Neural progenitor cell (in vitro differentiated cells): ENCODE measurements at regions not wholly inside any gene's neighbourhood (a gene's known extent, or its start where the extent isn't known, plus 50 kb on each side); places are given as distances from the start of the nearest gene placed in this dataset.

Source experiments
- DNase-seq: peaks from one replicate; pipeline ENCODE4 v3.0.0-alpha.2; 2016; ENCODE audit warnings: low spot score
- H2AFZ ChIP-seq: fragments of 200-600 bp; sonication (generic); replicated peaks from 2 replicates; pipeline ENCODE4 v1.6.1; 2016; ENCODE audit warnings: antibody characterized with exemption
- H3F3A ChIP-seq: fragments of 200-600 bp; sonication (generic); 2 replicates; pipeline ENCODE4 v1.6.1; 2016; ENCODE audit warnings: antibody characterized with exemption, low read depth
- H3K27ac ChIP-seq: fragments of 200-600 bp; sonication (generic); 2 replicates; pipeline ENCODE4 v1.5.1; 2016; ENCODE audit warnings: mild to moderate bottlenecking
- H3K27me3 ChIP-seq: fragments of 200-600 bp; sonication (generic); 2 replicates; pipeline ENCODE4 v1.6.1; 2016; ENCODE audit warnings: mild to moderate bottlenecking, moderate library complexity
- H3K36me3 ChIP-seq: fragments of 200-600 bp; sonication (generic); 2 replicates; pipeline ENCODE4 v1.5.1; 2016
- H3K4me1 ChIP-seq: fragments of 200-600 bp; sonication (generic); 2 replicates; pipeline ENCODE4 v1.6.1; 2016; ENCODE audit warnings: mixed run types
- H3K4me2 ChIP-seq: fragments of 200-600 bp; sonication (generic); 2 replicates; pipeline ENCODE4 v1.6.1; 2016
- H3K4me3 ChIP-seq: fragments of 200-600 bp; sonication (generic); 2 replicates; pipeline ENCODE4 v1.5.1; 2016
- H3K79me2 ChIP-seq: fragments of 200-600 bp; sonication (generic); 2 replicates; pipeline ENCODE4 v1.6.1; 2016; ENCODE audit warnings: low read depth
- H3K9ac ChIP-seq: fragments of 200-600 bp; sonication (generic); 2 replicates; pipeline ENCODE4 v1.6.1; 2016
- H3K9me3 ChIP-seq: fragments of 200-600 bp; sonication (generic); 2 replicates; pipeline ENCODE4 v1.5.1; 2016; ENCODE audit warnings: low read depth
- H4K20me1 ChIP-seq: fragments of 200-600 bp; sonication (generic); 2 replicates; pipeline ENCODE4 v1.6.1; 2016; ENCODE audit warnings: low read depth
- H3K27ac Mint-ChIP-seq: 3 replicates; pipeline ENCODE4 v1.8.0; 2021; ENCODE audit warnings: mixed read lengths
- H3K27me3 Mint-ChIP-seq: 2 replicates; pipeline ENCODE4 v1.8.0; 2022; ENCODE audit warnings: low read depth, mild to moderate bottlenecking, inconsistent platforms, moderate library complexity, mixed read lengths; ENCODE audit not compliant: insufficient read depth
- H3K36me3 Mint-ChIP-seq: 3 replicates; pipeline ENCODE4 v1.8.0; 2021; ENCODE audit warnings: mixed read lengths
- H3K4me1 Mint-ChIP-seq: 3 replicates; pipeline ENCODE4 v1.8.0; 2021; ENCODE audit warnings: mixed read lengths
- H3K4me3 Mint-ChIP-seq: 3 replicates; pipeline ENCODE4 v1.8.0; 2021; ENCODE audit warnings: mild to moderate bottlenecking, moderate library complexity, mixed read lengths
- H3K9me3 Mint-ChIP-seq: 3 replicates; pipeline ENCODE4 v1.8.0; 2020; ENCODE audit warnings: mixed read lengths
- EZH2 ChIP-seq: fragments of 200-600 bp; sonication (generic); IDR thresholded peaks from 2 replicates; pipeline ENCODE4 v1.6.1; 2017; ENCODE audit warnings: antibody characterized with exemption, mild to moderate bottlenecking, moderate library complexity
- EZH2phosphoT487 ChIP-seq: fragments of 200-600 bp; sonication (generic); IDR thresholded peaks from 2 replicates; pipeline ENCODE4 v1.6.1; 2017; ENCODE audit warnings: antibody characterized with exemption
- TF ChIP-seq, protein P1 (sequence below): fragments of 200-600 bp; sonication (generic); IDR thresholded peaks from 2 replicates; pipeline ENCODE4 v1.5.1; 2017; ENCODE audit warnings: antibody characterized with exemption, mild to moderate bottlenecking

GRCh38 chr6:144834426-144835038 lies 549.4 kb downstream of the UTRN start:
- TF ChIP-seq EZH2phosphoT487 (no peak), EZH2 (no peak)
- TF ChIP-seq, protein P1, sequence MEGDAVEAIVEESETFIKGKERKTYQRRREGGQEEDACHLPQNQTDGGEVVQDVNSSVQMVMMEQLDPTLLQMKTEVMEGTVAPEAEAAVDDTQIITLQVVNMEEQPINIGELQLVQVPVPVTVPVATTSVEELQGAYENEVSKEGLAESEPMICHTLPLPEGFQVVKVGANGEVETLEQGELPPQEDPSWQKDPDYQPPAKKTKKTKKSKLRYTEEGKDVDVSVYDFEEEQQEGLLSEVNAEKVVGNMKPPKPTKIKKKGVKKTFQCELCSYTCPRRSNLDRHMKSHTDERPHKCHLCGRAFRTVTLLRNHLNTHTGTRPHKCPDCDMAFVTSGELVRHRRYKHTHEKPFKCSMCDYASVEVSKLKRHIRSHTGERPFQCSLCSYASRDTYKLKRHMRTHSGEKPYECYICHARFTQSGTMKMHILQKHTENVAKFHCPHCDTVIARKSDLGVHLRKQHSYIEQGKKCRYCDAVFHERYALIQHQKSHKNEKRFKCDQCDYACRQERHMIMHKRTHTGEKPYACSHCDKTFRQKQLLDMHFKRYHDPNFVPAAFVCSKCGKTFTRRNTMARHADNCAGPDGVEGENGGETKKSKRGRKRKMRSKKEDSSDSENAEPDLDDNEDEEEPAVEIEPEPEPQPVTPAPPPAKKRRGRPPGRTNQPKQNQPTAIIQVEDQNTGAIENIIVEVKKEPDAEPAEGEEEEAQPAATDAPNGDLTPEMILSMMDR: no peak
- Histone ChIP-seq H3K4me3 (no peak overlapping the region), H3K36me3 (no peaks in the 10 kb centered on the region), H4K20me1 (no peaks in the 10 kb centered on the region), H3K4me2 (no peak overlapping the region), H3K27me3 (no peaks in the 10 kb centered on the region), H3K27ac (no peak overlapping the region), H3K9me3 (no peaks in the 10 kb centered on the region), H3K9ac (no peak overlapping the region), H3K4me1 (no peaks in the 10 kb centered on the region), H2AFZ (no peak overlapping the region), H3K79me2 (no peaks in the 10 kb centered on the region), H3F3A (no peaks in the 10 kb centered on the region)
- H3K36me3 Mint-ChIP-seq: peaks cover 16% of the 10 kb centered on the region
- no peaks in the 10 kb centered on the region for H3K9me3 Mint-ChIP-seq
- no peaks in the 10 kb centered on the region for H3K27me3 Mint-ChIP-seq
- H3K4me3 Mint-ChIP-seq: no peak overlapping the region
- no peak for DNase-seq
- no peaks in the 10 kb centered on the region for H3K4me1 Mint-ChIP-seq
- no peak overlapping the region for H3K27ac Mint-ChIP-seq

GRCh38 chr6:144835322-144835973 lies 550.3 kb downstream of the UTRN start:
- Mint-ChIP-seq H3K36me3 (peaks cover 17% of the 10 kb centered on the region), H3K9me3 (no peaks in the 10 kb centered on the region), H3K4me1 (peaks cover 1% of the 10 kb centered on the region), H3K4me3 (no peak overlapping the region), H3K27ac (no peak overlapping the region), H3K27me3 (no peaks in the 10 kb centered on the region)
- Histone ChIP-seq H4K20me1 (no peaks in the 10 kb centered on the region), H3K9ac (no peak overlapping the region), H3F3A (no peaks in the 10 kb centered on the region), H3K27me3 (no peaks in the 10 kb centered on the region), H3K27ac (no peak overlapping the region), H2AFZ (no peak overlapping the region), H3K4me2 (no peak overlapping the region), H3K4me3 (no peak overlapping the region), H3K4me1 (peaks cover 2% of the 10 kb centered on the region), H3K9me3 (no peaks in the 10 kb centered on the region), H3K79me2 (no peaks in the 10 kb centered on the region), H3K36me3 (no peaks in the 10 kb centered on the region)
- TF ChIP-seq, protein P1: no peak
- no peak for TF ChIP-seq EZH2phosphoT487
- TF ChIP-seq EZH2: no peak
- no peak for DNase-seq

- no peaks in the 10 kb centered on the region for H3K79me2 ChIP-seq
- no peaks in the 10 kb centered on the region for H3K27me3 Mint-ChIP-seq
- peak overlapping the region; percentile 52 for H3K27ac Mint-ChIP-seq
- H2AFZ ChIP-seq: no peak overlapping the region
- no peaks in the 10 kb centered on the region for H3K36me3 ChIP-seq
- DNase-seq: no peak
- no peak overlapping the region for H3K27ac ChIP-seq
- H3K4me1 Mint-ChIP-seq: peaks cover 9% of the 10 kb centered on the region
- H3K4me3 ChIP-seq: no peak overlapping the region
- H3K4me1 ChIP-seq: peaks cover 11% of the 10 kb centered on the region
- no peak for TF ChIP-seq EZH2phosphoT487
- no peak for TF ChIP-seq EZH2
- TF ChIP-seq, protein P1: no peak
- no peaks in the 10 kb centered on the region for H3K27me3 ChIP-seq
- H3K9me3 Mint-ChIP-seq: no peaks in the 10 kb centered on the region
- no peak overlapping the region for H3K4me3 Mint-ChIP-seq
- H3K4me2 ChIP-seq: no peak overlapping the region
- no peak overlapping the region for H3K9ac ChIP-seq
- H3F3A ChIP-seq: no peaks in the 10 kb centered on the region
- H3K9me3 ChIP-seq: no peaks in the 10 kb centered on the region
- H4K20me1 ChIP-seq: no peaks in the 10 kb centered on the region
- peaks cover 24% of the 10 kb centered on the region for H3K36me3 Mint-ChIP-seq
Observed at GRCh38 chr6:144840619-144841018, 555.5 kb downstream of the UTRN start.
